B cell (primary cell): ENCODE measurements at regions not wholly inside any gene's neighbourhood (a gene's known extent, or its start where the extent isn't known, plus 50 kb on each side); places are given as distances from the start of the nearest gene placed in this dataset.

Experiments
- ATAC-seq: fragments of 200-7000 bp; cut with Tn5 transposase; one replicate; pipeline ENCODE4 v1.10.0; 2021; ENCODE audit warnings: low read depth, mild to moderate bottlenecking, moderate number of reproducible peaks, moderate library complexity
- CTCF ChIA-PET: fragments of 350-600 bp; sonication (Branson Sonifier 250); formaldehyde crosslinking; loops from one replicate; lab custom pipeline; 2021; ENCODE audit warnings: antibody characterized with exemption, inconsistent platforms; lab: Charles Lee
- POLR2A ChIA-PET: fragments of 350-600 bp; sonication (Branson Sonifier 250); formaldehyde crosslinking; loops from one replicate; lab custom pipeline; 2021; ENCODE audit warnings: antibody characterized with exemption; lab: Charles Lee
- DNase-seq: peaks from one replicate; pipeline ENCODE4 v3.0.0; 2013
- H2AFZ ChIP-seq: 2 replicates; pipeline ENCODE4 v1.6.1; 2012; ENCODE audit warnings: mild to moderate bottlenecking, low read depth, low read length; ENCODE audit not compliant: insufficient read depth, poor library complexity, severe bottlenecking
- H3K27ac ChIP-seq, 2 donors: 1 replicate in 1 of 2; 2 replicates in 1 of 2; pipeline ENCODE4 v1.5.1; 2012 to 2013; ENCODE audit warnings: low read length in 2 of 2, mild to moderate bottlenecking in 2 of 2, moderate library complexity in 1 of 2
- H3K27me3 ChIP-seq, 4 experiments: fragments of 200-600 bp in 1 of 4; sonication (generic) in 1 of 4; replicated peaks in 1 of 4; 1 replicate in 2 of 4; 2 replicates in 2 of 4; pipeline versions ENCODE4 v1.6.1 to v1.7.0; 2013 to 2016; ENCODE audit warnings: low read length in 3 of 4, mild to moderate bottlenecking in 2 of 4, mixed read lengths in 1 of 4, moderate library complexity in 1 of 4; ENCODE audit not compliant: insufficient read depth in 4 of 4, control insufficient read depth in 3 of 4; ENCODE audit errors: control extremely low read depth in 1 of 4
- H3K36me3 ChIP-seq, 2 experiments: replicated peaks in 1 of 2; 1 replicate in 1 of 2; 2 replicates in 1 of 2; pipeline versions ENCODE4 v1.6.1 to v1.7.1; 2013; ENCODE audit warnings: low read length in 1 of 2; ENCODE audit not compliant: insufficient read depth in 2 of 2, control insufficient read depth in 1 of 2; ENCODE audit errors: control extremely low read depth in 1 of 2, extremely low read depth in 1 of 2
- H3K4me1 ChIP-seq, 2 donors: fragments of 200-600 bp in 1 of 2; sonication (generic) in 1 of 2; 1 replicate in 1 of 2; 2 replicates in 1 of 2; pipeline versions ENCODE4 v1.5.1 to v1.6.1; 2013 to 2017; ENCODE audit warnings: low read length in 2 of 2; ENCODE audit not compliant: control insufficient read depth in 2 of 2, insufficient read depth in 2 of 2
- H3K4me2 ChIP-seq: replicated peaks from 2 replicates; pipeline ENCODE3; 2012; ENCODE audit warnings: mild to moderate bottlenecking, low read depth, low read length; ENCODE audit not compliant: poor library complexity, severe bottlenecking
- H3K4me3 ChIP-seq, 5 experiments: fragments of 200-600 bp in 1 of 5; sonication (generic) in 1 of 5; 1 replicate in 3 of 5; 2 replicates in 2 of 5; pipeline versions ENCODE4 v1.5.1 to v1.7.0; 2011 to 2016; ENCODE audit warnings: low read length in 4 of 5, mild to moderate bottlenecking in 4 of 5, low read depth in 2 of 5, control low read depth in 1 of 5, moderate library complexity in 1 of 5; ENCODE audit not compliant: insufficient read depth in 1 of 5; ENCODE audit errors: control extremely low read depth in 1 of 5, extremely low read depth in 1 of 5
- H3K79me2 ChIP-seq: fragments of 200-600 bp; sonication (generic); one replicate; pipeline ENCODE4 v1.6.0; 2016; ENCODE audit warnings: low read length; ENCODE audit not compliant: control insufficient read depth, insufficient read depth
- H3K9ac ChIP-seq: fragments of 200-600 bp; sonication (generic); 2 replicates; pipeline ENCODE4 v1.6.1; 2017; ENCODE audit warnings: mild to moderate bottlenecking, low read length, moderate library complexity
- H3K9me3 ChIP-seq, 3 donors: one replicate each; pipeline versions ENCODE4 v1.6.1 to v1.7.1; 2013; ENCODE audit warnings: low read length in 2 of 3; ENCODE audit not compliant: control insufficient read depth in 2 of 3, insufficient read depth in 1 of 3; ENCODE audit errors: control extremely low read depth in 1 of 3
- H4K20me1 ChIP-seq: 2 replicates; pipeline ENCODE4 v1.6.0; 2012; ENCODE audit warnings: mild to moderate bottlenecking, low read length; ENCODE audit not compliant: insufficient read depth, control insufficient read depth, poor library complexity, severe bottlenecking
- H3K27ac Mint-ChIP-seq: one replicate; pipeline ENCODE4 v1.8.0; 2021; ENCODE audit warnings: mixed read lengths
- H3K27me3 Mint-ChIP-seq: one replicate; pipeline ENCODE4 v1.8.0; 2021; ENCODE audit warnings: mixed read lengths
- H3K4me1 Mint-ChIP-seq: one replicate; pipeline ENCODE4 v1.8.0; 2021; ENCODE audit warnings: mixed read lengths
- H3K4me3 Mint-ChIP-seq: one replicate; pipeline ENCODE4 v1.8.0; 2021; ENCODE audit warnings: mixed read lengths
- H3K9me3 Mint-ChIP-seq: one replicate; pipeline ENCODE4 v1.8.0; 2022; ENCODE audit warnings: mixed read lengths; ENCODE audit not compliant: insufficient read depth
- EZH2 ChIP-seq: IDR thresholded peaks from 2 replicates; pipeline ENCODE4 v1.6.1; 2012; ENCODE audit warnings: borderline replicate concordance, low read depth, mild to moderate bottlenecking, moderate library complexity, low read length; ENCODE audit not compliant: insufficient read depth, poor library complexity, severe bottlenecking
- WGBS: methylation state at CpG from one replicate; pipeline ENCODE4 v1.1.5; 2013; ENCODE audit warnings: missing lambda C conversion rate; ENCODE audit not compliant: insufficient coverage; 5-methylcytosine and 5-hydroxymethylcytosine counted together
- intact Hi-C: fragments of 100-400 bp; cut with micrococcal nuclease; formaldehyde crosslinking; loops from one replicate; pipeline ENCODE4 v1.10.0; 2022
- TF ChIP-seq, protein P1 (sequence below): fragments of 200-600 bp; IDR thresholded peaks from one replicate; pipeline ENCODE4 v1.8.0; 2022; ENCODE audit warnings: antibody characterized with exemption, mild to moderate bottlenecking

DNA sequence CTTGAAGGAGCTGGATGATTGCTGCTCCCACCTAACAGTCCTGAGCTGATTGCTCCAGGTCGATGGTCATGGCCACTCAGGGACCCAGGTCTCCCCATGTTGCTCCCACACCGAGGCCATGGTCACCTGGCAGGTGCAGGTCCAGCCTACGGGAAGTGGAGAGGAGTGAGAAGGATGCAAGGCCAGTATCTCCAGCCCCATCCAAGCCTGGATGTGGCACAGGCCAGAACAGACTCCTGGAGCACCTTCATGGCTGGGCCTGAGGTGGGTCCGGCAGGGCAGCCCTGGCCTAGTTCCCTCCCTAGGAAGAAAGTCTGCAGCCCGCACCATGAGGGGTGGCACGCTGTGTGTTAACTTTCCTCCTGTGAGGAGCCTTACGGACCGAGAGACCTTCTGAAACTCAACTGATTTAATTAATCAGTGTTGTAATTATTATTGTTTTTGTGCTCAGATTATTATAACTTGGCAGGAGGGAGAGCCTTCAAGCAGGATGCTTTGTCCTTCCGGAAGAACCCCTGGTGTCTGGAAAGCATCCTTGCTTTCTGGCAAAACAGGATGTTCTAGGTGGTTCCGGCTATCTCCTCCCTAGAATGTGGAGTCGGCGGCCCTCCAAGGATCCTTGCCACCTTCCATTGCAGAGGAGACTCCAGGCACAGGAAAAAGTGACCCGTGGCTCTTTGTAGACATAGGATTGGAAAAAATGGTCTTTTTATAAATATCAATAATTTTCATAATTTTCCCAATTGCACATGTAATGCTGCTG is 92.3 kb upstream of the ADRA2C start:
- no peaks in the 10 kb centered on the region for H3K4me1 Mint-ChIP-seq
- Histone ChIP-seq H3K4me2 (no peak overlapping the region), H3K4me1 (no peaks in the 10 kb centered on the region), H3K79me2 (no peaks in the 10 kb centered on the region), H3K4me3 (no peak overlapping the region), H3K9ac (no peak overlapping the region), H2AFZ (no peak overlapping the region), H4K20me1 (no peaks in the 10 kb centered on the region), H3K27me3 (peaks cover 0 to 8% (median 0%) of the 10 kb centered on the region in 4 experiments), H3K9me3 (peaks cover 0 to 31% (median 0%) of the 10 kb centered on the region in 3 donors), H3K36me3 (no peaks in the 10 kb centered on the region), H3K27ac (no peak overlapping the region)
- no peak overlapping the region for H3K27ac Mint-ChIP-seq
- peaks cover 19% of the 10 kb centered on the region for H3K27me3 Mint-ChIP-seq
- DNase-seq, result no peak
- no peak overlapping the region for H3K4me3 Mint-ChIP-seq
- intact Hi-C loops, result no loop called here
- WGBS, result 83% methylated on average over 6 of the region's 13 CpGs
- ChIA-PET POLR2A (no interaction called here), CTCF (no interaction called here)
- peaks cover 3% of the 10 kb centered on the region for H3K9me3 Mint-ChIP-seq
- ATAC-seq, result no peak
- TF ChIP-seq EZH2, result no peak
- TF ChIP-seq, protein P1, sequence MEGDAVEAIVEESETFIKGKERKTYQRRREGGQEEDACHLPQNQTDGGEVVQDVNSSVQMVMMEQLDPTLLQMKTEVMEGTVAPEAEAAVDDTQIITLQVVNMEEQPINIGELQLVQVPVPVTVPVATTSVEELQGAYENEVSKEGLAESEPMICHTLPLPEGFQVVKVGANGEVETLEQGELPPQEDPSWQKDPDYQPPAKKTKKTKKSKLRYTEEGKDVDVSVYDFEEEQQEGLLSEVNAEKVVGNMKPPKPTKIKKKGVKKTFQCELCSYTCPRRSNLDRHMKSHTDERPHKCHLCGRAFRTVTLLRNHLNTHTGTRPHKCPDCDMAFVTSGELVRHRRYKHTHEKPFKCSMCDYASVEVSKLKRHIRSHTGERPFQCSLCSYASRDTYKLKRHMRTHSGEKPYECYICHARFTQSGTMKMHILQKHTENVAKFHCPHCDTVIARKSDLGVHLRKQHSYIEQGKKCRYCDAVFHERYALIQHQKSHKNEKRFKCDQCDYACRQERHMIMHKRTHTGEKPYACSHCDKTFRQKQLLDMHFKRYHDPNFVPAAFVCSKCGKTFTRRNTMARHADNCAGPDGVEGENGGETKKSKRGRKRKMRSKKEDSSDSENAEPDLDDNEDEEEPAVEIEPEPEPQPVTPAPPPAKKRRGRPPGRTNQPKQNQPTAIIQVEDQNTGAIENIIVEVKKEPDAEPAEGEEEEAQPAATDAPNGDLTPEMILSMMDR, result no peak

DNA sequence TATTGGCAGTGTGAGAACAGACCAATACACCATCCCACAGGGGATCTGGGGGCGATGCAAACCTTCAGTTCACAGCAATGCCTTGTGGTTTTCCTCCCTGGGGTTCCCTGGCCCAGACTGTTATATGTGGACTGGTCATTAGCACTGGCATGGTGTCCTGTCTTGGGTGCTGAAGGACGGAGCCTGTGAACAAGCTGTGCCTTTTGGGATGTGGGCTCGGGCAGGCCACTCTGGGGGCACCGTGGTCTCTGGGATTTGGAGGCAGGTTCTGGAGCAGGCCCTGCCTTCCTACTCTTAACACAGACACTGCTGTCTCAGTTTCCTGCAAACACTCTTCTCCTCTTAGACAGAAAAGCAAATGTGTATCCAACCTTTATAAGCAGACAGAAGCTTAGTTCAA is 93.0 kb upstream of the ADRA2C start:
- H3K27ac ChIP-seq, result no peak overlapping the region
- no peak overlapping the region for H2AFZ ChIP-seq
- 94% methylated on average over 3 of the region's 4 CpGs for WGBS
- POLR2A ChIA-PET, result no interaction called here
- H3K4me1 ChIP-seq, result no peaks in the 10 kb centered on the region
- no peak overlapping the region for H3K9ac ChIP-seq
- DNase-seq (no peak), ATAC-seq (no peak)
- no peaks in the 10 kb centered on the region for H3K4me1 Mint-ChIP-seq
- no peak for TF ChIP-seq EZH2
- TF ChIP-seq, protein P1, result no peak
- H3K9me3 Mint-ChIP-seq, result peaks cover 3% of the 10 kb centered on the region
- H3K27ac Mint-ChIP-seq, result no peak overlapping the region
- H3K27me3 ChIP-seq, result peaks cover 0 to 8% (median 0%) of the 10 kb centered on the region in 4 experiments
- CTCF ChIA-PET, result no interaction called here
- H3K4me3 Mint-ChIP-seq, result no peak overlapping the region
- no peaks in the 10 kb centered on the region for H3K36me3 ChIP-seq
- peaks cover 19% of the 10 kb centered on the region for H3K27me3 Mint-ChIP-seq
- no peak overlapping the region for H3K4me3 ChIP-seq
- peaks cover 0 to 33% (median 0%) of the 10 kb centered on the region in 3 donors for H3K9me3 ChIP-seq
- no peaks in the 10 kb centered on the region for H3K79me2 ChIP-seq
- intact Hi-C loops, result no loop called here
- H4K20me1 ChIP-seq, result no peaks in the 10 kb centered on the region
- H3K4me2 ChIP-seq, result no peak overlapping the region
